Gastrocnemius medialis (tissue), 4 donors: ENCODE measurements at regions not wholly inside any gene's neighbourhood (a gene's known extent, or its start where the extent isn't known, plus 50 kb on each side); places are given as distances from the start of the nearest gene placed in this dataset.
"Not testable (repeated sequence)": the region's sequence is repeated elsewhere in the genome, so short reads cannot be mapped to it uniquely, and the experiment has no call there.

ENCODE experiments used
- POLR2A ChIP-seq, 2 donors: fragments of 450-650 bp; IDR thresholded peaks; one replicate each; pipeline ENCODE4 v1.6.1; 2017; ENCODE audit warnings: antibody characterized with exemption in 2 of 2, mild to moderate bottlenecking in 2 of 2, moderate library complexity in 2 of 2
- TF ChIP-seq, protein P1 (sequence below), 5 experiments: fragments of 450-650 bp in 3 of 5; fragments of 200-600 bp in 2 of 5; sonication (generic) in 2 of 5; IDR thresholded peaks in 4 of 5; conservative IDR thresholded peaks in 1 of 5; 1 replicate in 4 of 5; 2 replicates in 1 of 5; pipeline ENCODE4 v1.5.1; 2016 to 2019; ENCODE audit warnings: antibody characterized with exemption in 5 of 5, mild to moderate bottlenecking in 3 of 5, moderate library complexity in 3 of 5

DNA sequence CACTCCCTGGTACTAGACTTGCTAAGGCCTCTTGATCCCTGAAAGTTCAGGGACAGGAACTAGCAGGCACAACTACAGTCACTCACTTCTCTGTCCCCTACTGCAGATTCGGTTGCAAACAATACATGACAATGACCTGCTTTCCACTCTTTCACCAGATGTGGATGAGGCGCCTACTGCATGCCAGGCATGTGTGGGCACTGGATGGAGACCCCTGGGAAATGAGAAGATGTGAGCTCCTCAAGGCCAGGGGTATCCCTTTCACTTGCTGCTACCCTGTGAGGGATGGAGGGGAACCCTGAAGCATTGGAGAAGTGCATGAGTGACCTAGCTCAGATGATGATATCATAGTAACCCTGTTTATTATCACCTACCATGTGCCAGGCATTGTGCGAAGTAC, 933.4 kb upstream of the TPTE start:
- TF ChIP-seq, protein P1, sequence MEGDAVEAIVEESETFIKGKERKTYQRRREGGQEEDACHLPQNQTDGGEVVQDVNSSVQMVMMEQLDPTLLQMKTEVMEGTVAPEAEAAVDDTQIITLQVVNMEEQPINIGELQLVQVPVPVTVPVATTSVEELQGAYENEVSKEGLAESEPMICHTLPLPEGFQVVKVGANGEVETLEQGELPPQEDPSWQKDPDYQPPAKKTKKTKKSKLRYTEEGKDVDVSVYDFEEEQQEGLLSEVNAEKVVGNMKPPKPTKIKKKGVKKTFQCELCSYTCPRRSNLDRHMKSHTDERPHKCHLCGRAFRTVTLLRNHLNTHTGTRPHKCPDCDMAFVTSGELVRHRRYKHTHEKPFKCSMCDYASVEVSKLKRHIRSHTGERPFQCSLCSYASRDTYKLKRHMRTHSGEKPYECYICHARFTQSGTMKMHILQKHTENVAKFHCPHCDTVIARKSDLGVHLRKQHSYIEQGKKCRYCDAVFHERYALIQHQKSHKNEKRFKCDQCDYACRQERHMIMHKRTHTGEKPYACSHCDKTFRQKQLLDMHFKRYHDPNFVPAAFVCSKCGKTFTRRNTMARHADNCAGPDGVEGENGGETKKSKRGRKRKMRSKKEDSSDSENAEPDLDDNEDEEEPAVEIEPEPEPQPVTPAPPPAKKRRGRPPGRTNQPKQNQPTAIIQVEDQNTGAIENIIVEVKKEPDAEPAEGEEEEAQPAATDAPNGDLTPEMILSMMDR (IDR thresholded peaks at IDR 0.05 in 4 of 5, conservative IDR thresholded peaks at IDR 0.05 in 1 of 5): not testable (repeated sequence)
- TF ChIP-seq POLR2A (IDR thresholded peaks at IDR 0.05): not testable (repeated sequence)
